Right renal cortex interstitium (tissue), 3 donors: ENCODE measurements at regions not wholly inside any gene's neighbourhood (a gene's known extent, or its start where the extent isn't known, plus 50 kb on each side); places are given as distances from the start of the nearest gene placed in this dataset.
"Not testable (repeated sequence)": the region's sequence is repeated elsewhere in the genome, so short reads cannot be mapped to it uniquely, and the experiment has no call there.

Experiments
- DNase-seq, 3 donors: peaks; one replicate each; pipeline ENCODE4 v3.0.0-alpha.2; 2013; ENCODE audit warnings: low read depth in 3 of 3, low spot score in 2 of 3

DNA sequence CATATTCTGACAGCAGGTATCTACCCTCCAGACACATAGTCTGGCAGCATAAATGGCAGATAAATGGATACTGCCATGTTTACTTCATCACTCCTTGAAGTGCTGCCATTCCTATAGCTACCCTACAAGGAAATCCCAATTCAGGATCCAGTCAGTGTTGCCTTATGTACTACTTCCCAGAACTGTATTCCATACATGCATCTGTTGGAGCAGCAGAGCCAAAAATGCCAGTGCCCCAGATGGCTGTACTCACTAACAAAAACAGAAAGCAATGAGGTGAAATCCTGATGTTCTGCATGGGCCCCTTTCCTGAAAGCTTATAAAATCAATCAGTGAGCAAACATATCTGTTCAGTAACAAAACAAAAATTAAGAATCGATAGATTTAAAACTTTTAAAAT is 490.0 kb upstream of the COX7C start:
- DNase-seq, result no peak

DNA sequence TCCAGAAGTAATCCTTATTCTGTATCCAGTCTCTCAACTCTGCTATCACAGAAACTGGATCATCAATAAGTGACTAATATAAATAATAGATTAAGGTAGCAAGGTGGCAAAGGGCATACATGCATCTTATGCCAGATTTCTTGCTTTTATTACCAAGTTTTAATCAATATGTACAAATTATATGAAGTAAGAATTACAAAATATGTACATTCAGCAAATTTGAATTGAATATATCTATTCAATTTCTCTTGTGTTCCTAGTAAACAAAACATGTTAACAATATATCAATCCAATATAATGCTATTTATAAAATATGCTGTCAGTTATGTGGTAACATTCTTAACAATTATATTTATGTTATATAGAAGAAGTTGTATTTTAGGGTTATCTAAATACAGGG is 488.7 kb upstream of the COX7C start:
- DNase-seq, result no peak

DNA sequence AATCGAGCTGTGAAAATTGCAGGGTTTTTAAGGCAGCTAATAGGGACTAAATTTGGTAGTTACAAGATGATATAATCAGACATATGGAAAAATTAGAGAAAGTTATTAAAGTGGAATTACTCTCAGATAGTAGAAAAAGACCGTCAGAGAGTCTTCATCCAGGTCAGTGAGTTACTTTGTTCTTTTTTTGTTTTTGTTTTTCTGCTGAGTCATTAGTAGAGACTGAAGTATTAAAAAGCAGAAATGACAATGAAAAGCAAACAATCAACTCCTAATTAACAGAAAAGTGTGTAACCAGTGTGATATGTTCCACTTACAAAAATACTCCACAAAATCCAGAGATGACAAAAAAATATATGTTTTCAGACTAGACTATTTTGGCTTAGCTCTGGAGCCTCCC is 480.4 kb upstream of the COX7C start:
- no peak for DNase-seq

DNA sequence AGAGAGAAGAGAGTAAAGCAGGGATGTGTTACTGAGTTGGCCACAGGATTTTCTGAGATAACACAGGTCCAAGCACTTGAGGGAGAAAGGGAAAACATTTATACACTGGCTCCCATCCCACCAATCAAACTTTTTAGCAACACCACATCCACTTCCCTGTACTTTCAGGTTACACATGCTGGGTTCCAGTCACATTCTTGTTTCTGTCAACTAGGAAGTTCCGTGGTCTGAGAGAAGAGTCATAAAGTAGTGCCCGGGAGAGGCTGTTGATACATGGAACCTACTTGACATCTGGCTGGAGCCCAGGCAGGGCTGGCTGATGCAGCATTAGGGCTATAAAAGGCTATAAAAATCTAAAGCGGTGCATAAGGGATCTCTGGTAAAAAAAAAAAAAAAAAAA is 473.9 kb upstream of the COX7C start:
- no peak for DNase-seq

DNA sequence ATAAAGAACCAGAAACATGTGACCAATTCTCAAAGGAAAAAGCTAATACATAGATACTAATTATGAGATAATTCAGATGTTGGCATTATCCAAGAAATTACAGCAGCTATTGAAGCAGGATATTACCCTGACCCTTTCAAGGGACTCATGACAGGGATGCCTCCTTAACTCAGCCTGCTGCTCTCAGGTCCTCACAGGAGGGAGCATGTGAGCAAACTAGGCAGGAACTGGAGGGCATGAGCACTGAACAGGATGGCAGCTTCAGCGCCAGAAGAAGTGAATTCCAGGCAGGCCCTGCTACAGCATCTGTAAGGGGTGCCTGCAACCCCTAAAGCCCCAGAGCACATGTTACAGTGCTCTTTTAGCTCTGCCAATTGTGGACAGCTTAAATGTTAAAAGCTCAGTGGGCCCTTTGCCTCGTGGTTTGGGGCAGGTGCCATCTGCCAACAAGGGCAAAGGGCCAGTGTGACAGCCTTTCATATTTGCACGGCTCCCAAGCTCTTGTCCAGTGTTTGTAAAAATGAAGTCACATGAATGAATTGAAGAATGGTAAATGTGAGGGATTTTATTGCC is 464.7 kb upstream of the COX7C start:
- DNase-seq, result no peak

DNA sequence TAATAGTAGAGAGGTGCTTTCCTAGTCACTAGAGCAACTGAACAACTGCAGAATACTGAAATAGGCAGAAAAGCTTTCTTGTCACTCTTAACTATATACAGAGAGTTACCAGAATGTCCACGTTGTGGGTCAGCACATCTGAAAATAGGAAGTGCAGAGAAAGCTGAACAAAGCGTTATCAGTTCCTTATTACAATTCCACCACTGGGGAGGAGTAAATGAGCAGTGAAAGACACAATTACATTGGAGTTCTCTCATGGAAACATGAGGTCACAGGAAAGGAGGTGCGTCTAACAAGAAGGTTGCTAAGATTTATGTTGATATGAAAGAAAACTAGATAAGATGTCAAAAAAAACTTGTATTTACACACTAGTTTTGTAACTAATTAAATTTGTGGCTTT is 461.9 kb upstream of the COX7C start:
- no peak for DNase-seq

DNA sequence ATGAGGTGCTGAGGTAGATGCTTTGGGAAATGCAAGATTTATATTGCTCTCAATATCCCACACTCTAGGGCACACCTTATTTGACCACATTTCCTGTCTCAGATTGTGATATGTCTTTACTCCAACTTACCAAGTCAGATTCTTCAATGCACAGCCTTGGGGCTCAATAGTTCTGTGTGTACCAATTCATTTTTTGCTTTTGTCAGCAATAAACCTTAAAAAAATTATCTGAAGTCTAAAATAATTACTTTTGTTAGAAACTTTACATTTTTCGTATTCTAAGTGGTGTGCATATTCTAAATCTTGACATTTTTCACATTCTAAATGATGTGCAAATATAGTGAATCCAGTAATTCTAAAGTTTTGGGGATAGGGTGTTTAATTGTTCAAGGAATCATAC is 447.5 kb upstream of the COX7C start:
- DNase-seq, result no peak

DNA sequence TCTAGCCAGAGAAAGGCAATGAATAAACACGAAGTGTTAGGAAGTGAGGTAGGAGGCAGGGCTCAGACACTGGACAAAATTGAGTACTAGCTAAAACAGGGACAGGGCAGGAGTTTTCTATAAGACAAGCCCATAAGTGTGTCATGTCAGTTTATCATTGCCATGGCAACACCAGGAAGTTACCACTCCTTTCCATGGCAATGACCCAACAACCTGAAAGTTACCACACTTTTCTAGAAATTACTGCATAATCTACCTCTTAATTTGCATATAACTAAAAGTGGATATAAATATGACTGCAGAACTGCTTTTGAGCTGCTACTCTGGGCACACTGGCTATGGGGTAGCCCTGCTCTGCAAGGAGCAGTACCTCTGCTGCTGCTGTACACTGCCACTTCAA is 442.5 kb upstream of the COX7C start:
- DNase-seq, result no peak

DNA sequence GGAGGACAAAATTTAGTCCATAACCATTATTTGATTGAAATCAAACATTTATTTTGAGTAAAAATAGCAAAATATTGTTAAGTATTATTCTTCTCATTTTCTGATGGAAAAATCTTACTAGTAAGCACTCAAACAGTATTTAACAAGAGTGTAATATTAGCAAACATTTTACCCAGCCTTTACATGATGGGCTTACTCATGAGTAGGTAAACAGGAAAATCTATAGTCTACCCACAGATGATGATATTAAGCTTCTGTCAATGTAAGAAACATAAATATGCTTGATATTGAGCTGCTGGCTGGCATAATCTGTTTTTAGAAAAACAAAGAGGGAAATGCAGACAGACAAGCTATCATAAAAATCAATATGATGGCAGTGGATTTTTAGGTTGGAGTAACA is 418.5 kb upstream of the COX7C start:
- DNase-seq, result no peak

DNA sequence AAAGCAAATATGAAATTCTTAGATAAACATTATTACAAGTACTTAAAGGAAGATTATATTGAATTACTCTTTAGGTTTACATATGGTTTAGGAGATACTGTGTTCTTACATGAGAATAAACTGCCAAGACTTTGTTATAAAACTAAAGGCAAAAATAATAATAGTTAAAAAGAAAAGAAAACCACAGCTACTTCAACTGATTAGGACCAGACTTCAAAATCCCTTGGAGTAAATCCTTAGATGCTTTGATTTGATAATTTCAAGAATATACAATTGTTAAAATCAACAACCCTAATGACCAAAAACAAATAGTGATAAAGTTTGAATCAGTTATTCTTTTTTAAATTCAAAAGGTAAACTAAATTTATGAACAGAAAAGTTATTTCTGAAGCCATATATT is 389.6 kb upstream of the COX7C start:
- no peak for DNase-seq

DNA sequence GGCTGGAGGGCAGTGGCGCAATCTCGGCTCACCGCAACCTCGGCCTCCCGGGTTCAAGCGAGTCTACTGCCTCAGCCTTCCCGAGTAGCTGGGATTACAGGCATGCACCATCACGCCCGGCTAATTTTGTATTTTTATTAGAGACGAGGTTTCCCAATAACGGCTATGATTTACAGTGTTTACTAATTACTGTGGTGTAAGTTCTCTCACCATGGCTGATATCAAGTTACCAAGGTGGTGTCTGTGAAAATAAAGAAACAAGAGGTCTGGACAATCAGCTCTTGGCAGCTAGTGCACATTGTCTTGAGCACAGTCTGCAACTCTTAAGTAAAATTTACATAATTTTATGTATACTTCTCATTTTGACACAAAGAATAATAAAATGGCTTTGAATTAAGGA is 385.5 kb upstream of the COX7C start:
- peak in 1 of 3 donors; percentile 1 for DNase-seq

DNA sequence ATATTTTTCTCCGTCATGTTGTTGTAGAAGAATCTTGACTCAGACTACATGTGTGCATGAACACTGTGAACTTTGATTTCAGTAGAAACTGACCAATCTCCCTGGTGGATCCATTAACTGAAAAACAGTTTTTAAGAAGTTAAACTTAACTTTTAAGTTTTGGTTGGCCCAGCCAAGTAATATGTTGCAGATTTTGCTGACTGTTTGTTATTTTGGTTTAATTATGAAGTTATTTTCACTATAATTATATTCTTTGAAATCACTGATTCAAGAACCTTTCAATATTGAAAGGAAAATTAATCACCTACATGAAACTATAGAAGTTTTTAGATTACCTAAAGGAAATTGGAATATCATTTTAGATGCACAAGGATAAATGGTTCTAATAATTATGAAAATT is 373.6 kb upstream of the COX7C start:
- no peak for DNase-seq

DNA sequence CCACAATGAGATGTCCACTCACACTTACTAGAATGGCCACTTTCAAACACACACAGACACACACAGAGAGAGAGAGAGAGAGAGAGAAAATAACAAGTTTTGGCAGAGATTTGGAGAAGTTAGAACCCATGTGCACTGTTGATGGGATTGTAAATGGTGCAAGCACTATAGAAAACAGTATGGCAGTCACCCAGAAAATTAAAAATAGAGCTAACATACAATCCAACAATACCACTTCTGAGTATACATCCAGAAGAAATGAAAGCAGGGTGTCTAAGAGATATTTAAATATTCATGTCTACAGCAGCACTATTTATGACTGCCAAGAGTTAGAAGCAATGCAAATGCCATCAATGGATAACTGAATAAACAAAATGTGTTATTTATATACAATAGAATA is 359.9 kb upstream of the COX7C start:
- DNase-seq, result no peak

DNA sequence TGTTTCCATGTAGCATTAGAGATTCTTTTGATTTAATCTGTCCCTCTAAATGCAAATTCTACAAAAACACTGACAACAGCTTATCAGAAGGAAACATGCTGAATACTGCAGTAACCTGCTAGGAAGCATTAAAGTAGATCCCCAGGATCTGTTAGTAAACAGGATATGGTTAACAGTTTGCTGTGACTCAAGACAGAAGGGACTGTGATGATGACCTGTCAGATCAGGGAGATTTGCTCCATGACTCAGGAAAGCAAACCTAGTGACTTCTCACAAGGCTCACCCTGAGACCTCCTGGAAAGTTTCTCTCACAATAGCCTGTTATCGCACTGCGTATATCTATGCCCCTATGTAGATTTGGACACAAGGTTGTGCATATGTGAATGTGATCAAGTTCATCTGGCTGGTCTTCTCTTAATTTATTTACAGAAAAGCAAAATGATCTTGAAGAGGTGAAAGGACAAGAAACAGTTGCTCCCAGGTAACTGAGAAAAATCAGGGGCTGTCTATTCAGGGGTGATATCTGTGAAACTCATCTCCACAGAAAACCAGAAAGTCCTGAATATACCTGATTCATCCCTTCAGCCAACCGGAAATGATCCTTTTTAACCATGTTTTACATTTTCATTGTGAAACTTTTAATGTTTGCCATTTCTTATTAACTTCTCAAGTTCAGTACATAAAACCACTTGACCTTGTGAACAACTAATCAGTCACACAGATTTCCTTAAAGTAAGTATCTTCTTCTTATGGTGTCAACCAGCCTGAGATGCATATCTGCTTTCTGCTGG is 333.1 kb upstream of the COX7C start:
- not testable (repeated sequence) for DNase-seq

DNA sequence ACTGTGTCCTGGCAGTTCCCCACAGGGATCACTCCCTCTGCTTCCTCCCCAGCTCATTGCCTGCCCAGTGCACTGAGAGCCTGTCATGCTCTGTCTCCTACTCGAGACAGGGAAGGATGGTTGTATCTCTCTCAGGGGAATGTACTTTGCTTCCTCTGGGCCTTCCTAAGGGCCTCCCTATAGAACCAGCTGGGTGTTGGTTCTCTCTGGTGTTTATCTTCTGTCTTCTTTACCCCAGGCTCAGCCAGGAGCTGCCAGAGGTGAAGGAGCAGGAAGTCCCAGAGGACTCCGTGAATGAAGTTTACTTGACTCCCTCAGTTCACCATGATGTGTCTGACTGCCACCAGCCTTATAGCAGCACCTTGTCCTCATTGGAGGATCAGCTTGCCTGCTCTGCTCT is 330.3 kb upstream of the COX7C start:
- DNase-seq, result not testable (repeated sequence)

DNA sequence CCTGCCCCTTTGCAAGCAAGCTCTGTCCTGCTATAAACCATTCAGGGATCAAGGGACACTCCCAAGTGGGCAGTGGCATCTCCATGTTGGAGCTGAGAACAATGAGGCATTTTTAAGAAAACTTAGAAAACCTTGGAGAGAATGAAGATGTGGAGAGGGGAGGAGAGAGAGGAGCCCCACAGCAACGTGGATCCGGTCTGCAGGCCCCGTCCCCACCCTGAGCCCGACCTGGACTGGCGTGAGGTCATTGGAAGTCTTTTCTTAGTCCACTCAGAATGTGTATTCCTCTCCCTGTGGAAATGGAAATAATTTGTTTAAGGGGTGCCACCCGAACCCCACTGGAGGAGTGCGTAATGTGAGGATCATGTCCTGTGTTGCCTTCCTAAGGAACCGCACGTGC is 328.0 kb upstream of the COX7C start:
- not testable (repeated sequence) for DNase-seq

DNA sequence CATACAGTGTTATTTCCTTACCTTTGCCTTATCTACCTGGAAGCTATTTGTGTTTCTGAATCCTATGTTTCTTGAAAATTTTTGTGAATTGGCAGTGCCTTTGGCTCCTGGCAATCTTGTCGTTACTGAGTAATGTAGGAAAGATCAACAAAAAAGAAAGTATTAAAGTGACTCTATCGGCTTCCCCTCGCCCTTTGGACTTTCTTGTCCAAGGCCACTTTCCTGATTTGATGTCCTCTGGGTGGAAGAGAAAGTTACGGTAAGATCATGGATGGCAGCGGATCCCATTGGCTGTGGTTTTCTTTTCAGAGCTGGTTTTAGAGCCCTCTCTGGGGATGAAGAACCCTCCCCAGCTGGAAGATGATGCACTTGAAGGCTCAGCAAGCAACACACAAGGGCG is 324.9 kb upstream of the COX7C start:
- not testable (repeated sequence) for DNase-seq

DNA sequence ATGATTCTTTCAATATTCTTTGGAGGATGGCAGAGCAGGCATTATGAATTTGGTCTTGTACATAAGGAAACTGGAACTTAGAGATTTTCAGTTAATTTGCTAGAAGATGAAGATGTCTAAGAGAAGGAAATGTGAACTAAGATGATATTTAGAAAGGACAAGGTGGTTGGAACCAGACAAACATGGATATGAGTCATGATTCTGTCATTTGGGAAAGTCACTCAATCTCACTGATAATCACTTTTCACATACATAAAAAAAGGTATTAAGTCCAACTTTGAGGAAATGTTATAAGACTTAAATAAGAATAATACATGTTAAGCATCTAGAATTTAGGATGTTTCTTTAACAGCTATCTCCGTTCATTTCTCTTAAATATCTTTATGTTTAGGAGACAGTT is 315.1 kb upstream of the COX7C start:
- DNase-seq, result not testable (repeated sequence)

DNA sequence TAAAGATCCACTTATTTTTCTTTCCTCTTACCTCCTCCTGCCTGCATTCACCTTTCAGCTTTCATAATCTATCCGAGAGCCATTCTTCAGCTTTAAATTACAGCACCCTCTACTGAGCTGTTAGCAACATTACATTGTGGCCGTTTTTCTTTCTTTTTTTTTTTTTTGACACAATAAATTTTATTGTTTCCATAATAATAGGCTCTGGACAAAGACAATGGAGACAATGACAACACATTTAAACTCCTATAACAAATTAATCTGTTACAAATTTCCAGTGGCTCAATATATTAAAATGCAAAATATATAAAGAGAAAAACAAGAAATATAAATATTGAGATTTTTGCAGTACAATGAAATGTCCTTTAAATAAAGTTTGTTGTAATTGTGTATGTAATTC is 312.7 kb upstream of the COX7C start:
- not testable (repeated sequence) for DNase-seq

DNA sequence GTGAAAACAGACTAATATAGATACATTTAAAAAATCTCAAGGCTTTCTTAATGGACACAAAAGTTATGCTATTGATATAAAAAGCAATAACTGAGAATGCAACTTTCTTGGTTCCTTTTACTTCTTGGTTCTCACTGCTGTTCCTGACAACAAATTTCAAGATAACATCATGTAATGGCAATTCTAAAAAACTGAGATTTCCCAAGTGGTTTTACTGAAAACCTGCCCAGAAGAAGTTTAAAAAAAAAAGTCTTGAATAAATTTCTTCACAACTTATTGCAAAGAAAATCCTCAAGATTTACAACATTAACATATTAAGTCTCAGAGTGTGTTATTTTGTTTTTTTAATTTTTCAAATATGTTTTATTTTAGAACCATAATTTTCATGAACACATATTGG is 302.8 kb upstream of the COX7C start:
- no peak for DNase-seq

DNA sequence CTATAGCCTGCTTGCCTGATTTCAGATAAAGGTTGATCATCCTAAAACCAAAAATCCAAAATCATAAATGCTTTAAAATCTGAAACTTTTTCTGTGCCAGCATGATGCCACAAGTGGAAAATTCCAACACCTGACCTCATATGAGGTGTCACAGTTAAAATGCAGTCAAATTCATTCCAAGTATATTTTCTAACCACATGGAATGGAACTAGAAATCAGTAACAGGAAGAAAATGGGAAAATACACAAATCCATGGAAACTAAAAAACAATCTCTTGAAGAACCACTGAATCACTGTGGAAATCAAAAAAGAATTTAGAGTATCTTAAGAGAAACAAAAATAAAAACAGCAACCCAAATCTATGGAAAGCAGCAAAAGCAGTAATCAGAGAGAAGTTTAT is 297.5 kb upstream of the COX7C start:
- DNase-seq, result no peak

DNA sequence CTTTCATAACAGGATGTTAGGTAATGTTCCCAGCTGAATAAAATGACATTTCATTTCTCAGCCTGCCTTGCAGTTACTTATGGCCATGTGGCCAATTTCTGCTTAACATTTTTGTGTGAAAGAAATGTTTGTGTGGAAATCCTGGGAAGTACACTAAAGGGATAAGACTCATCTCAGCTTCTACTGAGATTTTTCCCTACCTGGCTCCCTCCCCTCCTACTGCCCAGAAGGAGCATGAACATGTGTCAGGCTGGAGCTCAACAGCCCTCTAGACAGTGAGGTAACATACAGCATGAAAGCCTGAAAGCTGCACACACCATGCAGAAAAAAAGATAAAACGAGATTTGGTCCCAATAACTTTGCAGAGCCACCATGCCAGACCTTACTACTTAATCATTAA is 288.4 kb upstream of the COX7C start:
- DNase-seq, result no peak

DNA sequence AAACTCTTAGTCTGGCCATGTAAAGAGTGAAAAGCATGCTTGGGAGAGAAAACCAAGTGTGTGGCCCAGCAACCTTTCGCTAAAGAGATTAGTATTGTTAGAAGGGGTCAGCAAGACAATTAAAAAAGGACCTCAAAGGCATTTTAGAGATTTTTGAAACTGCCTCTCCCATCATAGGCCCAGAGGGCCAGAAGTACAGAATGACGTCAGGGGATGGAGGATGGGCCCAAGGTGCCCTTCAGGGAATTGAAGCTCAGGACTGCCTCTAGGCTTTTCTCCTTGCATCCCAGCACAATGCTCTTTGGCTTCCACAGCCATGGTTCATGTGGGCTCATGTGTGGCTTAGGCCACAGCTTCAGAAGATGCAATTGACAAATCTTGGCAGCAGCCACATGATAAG is 287.0 kb upstream of the COX7C start:
- no peak for DNase-seq
